NCI-H526 (cell line): ENCODE measurements at regions not wholly inside any gene's neighbourhood (a gene's known extent, or its start where the extent isn't known, plus 50 kb on each side); places are given as distances from the start of the nearest gene placed in this dataset.

Experiments used
- DNase-seq, 2 experiments: peaks; one replicate each; lab custom pipeline; 2025; lab: John Stamatoyannopoulos, UW

GRCh38 chr3:34957677-34958076, 681.6 kb upstream of the ARPP21 start:
- no peak for DNase-seq

GRCh38 chr3:34969513-34969912, 669.8 kb upstream of the ARPP21 start:
- peak in 1 of 2 experiments; percentile 7 for DNase-seq

GRCh38 chr3:34972481-34972880, 666.8 kb upstream of the ARPP21 start:
- DNase-seq, result no peak

- DNase-seq, result no peak
Observed at GRCh38 chr3:34973586-34973985, 665.7 kb upstream of the ARPP21 start.

- DNase-seq, result no peak
Observed at GRCh38 chr3:34983631-34984030, 655.7 kb upstream of the ARPP21 start.

- no peak for DNase-seq
Observed at GRCh38 chr3:34988296-34988695, 651.0 kb upstream of the ARPP21 start.

GRCh38 chr3:34995796-34996430, 643.4 kb upstream of the ARPP21 start:
- DNase-seq, result no peak

- no peak for DNase-seq
Observed at GRCh38 chr3:34998902-34999301, 640.4 kb upstream of the ARPP21 start.

DNA sequence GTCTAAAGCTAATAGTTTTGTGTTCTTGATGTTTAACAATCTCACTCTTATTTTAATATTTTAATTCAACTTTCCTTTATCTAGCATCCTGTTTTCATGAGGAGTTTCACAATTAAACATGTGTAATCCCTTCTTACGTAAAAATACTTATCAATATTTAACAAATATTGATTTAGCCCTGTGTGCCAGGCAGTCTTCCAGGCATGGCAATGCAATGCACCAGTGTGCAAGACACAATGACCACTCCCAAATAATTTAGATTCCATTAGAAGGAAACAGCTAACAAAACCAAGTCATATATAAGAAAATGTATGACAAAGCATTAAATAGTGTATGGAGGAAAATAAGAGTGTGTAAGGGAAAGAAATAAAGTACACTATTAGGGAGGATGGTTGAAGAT, 627.1 kb upstream of the ARPP21 start:
- no peak for DNase-seq

GRCh38 chr3:35028157-35028556, 611.2 kb upstream of the ARPP21 start:
- DNase-seq, result no peak

DNA sequence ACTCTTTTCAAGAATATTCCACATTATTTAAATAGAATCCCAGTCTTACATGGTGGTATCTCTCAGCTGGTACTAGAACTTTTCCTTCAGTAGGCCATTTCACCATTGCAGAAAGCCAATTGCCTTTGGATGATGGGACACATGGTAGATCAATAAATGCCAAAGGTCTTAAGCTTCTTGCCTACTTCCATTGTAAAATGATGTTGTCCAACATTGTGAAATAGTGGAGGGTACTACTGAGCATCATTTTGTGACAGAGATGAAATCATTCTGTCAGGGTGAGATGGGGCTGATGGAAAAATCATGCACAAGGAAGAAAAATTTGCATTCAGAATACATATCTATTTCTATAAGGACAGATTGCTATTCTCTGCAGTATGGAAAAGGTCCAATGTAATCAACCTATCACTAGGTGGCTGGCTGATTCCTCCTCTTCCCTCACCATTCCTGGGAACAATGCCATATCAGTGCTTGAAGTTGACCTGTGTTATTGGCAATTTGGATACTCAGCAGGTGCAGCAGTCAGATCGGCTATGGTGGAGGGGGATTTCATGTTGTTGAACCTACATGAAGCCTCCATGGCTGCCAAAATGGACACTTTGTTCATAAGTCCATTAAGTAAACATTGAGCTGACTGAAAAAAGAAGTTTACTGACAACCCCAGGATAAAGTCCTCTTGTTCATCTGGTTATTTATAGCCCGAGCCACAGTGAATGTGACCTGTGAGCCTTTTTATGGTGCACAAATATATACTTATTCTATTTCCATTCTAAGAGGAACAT, 596.9 kb upstream of the ARPP21 start:
- DNase-seq, result peak in 1 of 2 experiments; percentile 7

GRCh38 chr3:35043040-35043439, 596.3 kb upstream of the ARPP21 start:
- DNase-seq, result no peak

GRCh38 chr3:35044190-35044589, 595.1 kb upstream of the ARPP21 start:
- DNase-seq, result no peak

- no peak for DNase-seq
Observed at GRCh38 chr3:35045118-35045517, 594.2 kb upstream of the ARPP21 start.

DNA sequence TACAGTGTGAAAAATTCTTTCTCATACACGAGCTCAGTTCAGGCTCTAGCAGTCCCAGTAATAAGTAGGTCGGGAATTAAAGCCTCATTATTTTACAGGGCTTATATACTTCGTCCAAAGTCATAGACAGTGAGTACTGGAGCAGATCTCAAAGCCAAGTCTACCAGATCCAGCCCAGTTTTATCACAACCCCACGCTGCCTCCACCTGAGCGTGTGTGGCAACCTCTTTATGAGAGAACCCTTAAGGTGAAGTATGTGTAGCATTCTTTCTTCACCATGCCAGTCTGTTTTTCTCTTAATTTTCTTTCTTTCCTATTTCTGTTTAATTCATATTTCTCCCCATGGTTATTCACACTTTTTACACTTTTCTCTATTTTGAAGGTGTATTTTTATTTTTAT, 574.6 kb upstream of the ARPP21 start:
- no peak for DNase-seq

GRCh38 chr3:35065891-35066290, 573.4 kb upstream of the ARPP21 start:
- DNase-seq, result no peak

GRCh38 chr3:35067750-35068149, 571.6 kb upstream of the ARPP21 start:
- no peak for DNase-seq

DNA sequence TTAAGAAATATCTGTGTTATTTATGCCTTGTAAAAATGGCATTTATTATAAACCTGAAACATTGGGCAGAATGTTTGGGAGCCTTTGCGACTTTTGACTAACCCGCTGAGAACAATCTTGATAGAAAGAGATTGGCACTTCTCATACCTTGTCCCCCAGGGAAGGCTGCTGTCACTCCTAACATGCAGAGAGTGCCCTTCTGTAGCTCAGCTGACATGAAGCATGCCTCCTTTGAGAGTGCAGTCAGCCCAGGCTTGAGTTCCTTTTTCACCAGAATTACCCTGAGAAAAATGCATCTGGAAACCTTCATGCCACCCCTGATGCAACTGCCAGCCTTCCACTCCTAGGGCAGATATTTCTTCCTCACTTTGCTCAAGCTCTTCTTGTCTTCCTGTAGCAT, 569.2 kb upstream of the ARPP21 start:
- DNase-seq, result no peak

- no peak for DNase-seq
Observed at GRCh38 chr3:35071772-35072171, 567.6 kb upstream of the ARPP21 start.

- no peak for DNase-seq
Observed at GRCh38 chr3:35078780-35079179, 560.5 kb upstream of the ARPP21 start.

- no peak for DNase-seq
Observed at GRCh38 chr3:35079403-35079802, 559.9 kb upstream of the ARPP21 start.

DNA sequence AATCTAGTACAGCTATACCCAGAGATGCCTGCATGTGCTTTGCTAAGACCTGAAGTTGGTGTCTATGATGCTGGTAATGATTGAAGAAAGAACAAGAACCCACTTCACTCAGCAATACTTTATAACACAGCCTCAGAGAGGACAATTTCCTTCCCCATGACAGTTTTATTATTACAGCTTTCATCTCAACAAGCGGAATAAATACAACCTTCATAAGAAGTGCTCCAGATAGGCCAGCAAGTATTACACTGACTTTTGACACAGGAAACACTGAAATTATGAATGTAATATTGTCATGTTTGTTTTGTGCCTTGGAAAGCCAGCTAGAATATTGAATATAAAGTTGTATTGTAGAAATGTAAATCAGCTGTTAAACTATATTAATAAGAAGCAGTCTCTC, 557.4 kb upstream of the ARPP21 start:
- DNase-seq, result no peak

GRCh38 chr3:35088943-35089342, 550.4 kb upstream of the ARPP21 start:
- DNase-seq, result no peak

DNA sequence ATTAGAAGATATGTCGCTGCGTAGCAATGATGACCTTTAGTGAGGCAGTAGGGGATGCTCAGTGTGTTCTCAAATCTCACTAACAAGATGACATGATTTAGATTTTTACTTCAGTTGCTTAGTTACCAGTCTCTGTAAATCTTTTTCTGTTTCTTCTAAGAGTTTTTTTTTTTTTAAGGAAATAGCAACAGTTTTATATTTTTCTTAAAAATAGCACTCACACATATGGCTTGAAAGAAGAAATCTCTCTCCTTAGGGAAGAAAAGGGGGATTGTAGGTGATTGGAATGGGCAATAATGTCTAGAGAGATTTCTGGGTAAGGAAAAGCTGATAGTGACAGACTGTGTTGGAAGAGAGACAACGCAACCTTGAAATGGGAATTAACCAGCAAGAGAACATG, 524.6 kb upstream of the ARPP21 start:
- no peak for DNase-seq
